CD4-positive, alpha-beta T cell (primary cell): ENCODE measurements at regions not wholly inside any gene's neighbourhood (a gene's known extent, or its start where the extent isn't known, plus 50 kb on each side); places are given as distances from the start of the nearest gene placed in this dataset.

ENCODE experiments used
- ATAC-seq: fragments of 200-7000 bp; cut with Tn5 transposase; one replicate; pipeline ENCODE4 v1.10.0; 2022; ENCODE audit warnings: mild to moderate bottlenecking; ENCODE audit not compliant: poor library complexity
- CTCF ChIA-PET: fragments of 350-600 bp; sonication (Branson Sonifier 250); formaldehyde crosslinking; loops from one replicate; lab custom pipeline; 2021; ENCODE audit warnings: antibody characterized with exemption, inconsistent platforms; lab: Charles Lee
- POLR2A ChIA-PET: fragments of 350-600 bp; sonication (Branson Sonifier 250); formaldehyde crosslinking; loops from one replicate; lab custom pipeline; 2021; ENCODE audit warnings: antibody characterized with exemption, inconsistent platforms; lab: Charles Lee
- DNase-seq, 14 experiments: peaks; one replicate each; pipeline ENCODE4 v3.0.0-alpha.2; 2013 to 2020; ENCODE audit warnings: mixed read lengths in 2 of 14
- H3K27ac ChIP-seq, 2 donors: one replicate each; pipeline versions ENCODE4 v1.5.1 to v1.7.0; 2013; ENCODE audit warnings: low read length in 2 of 2, low read depth in 1 of 2, mild to moderate bottlenecking in 1 of 2
- H3K27me3 ChIP-seq, 2 experiments: 1 replicate in 1 of 2; 2 replicates in 1 of 2; pipeline versions ENCODE4 v1.6.1 to v1.7.0; 2013; ENCODE audit warnings: low read length in 2 of 2, control low read depth in 1 of 2, mild to moderate bottlenecking in 1 of 2, moderate library complexity in 1 of 2; ENCODE audit not compliant: insufficient read depth in 2 of 2, control insufficient read depth in 1 of 2
- H3K36me3 ChIP-seq: one replicate; pipeline ENCODE4 v1.6.1; 2013; ENCODE audit warnings: low read length, control low read depth; ENCODE audit not compliant: insufficient read depth
- H3K4me1 ChIP-seq: one replicate; pipeline ENCODE4 v1.6.1; 2013; ENCODE audit warnings: low read length, control low read depth; ENCODE audit not compliant: insufficient read depth
- H3K4me3 ChIP-seq: one replicate; pipeline ENCODE4 v1.5.1; 2013; ENCODE audit warnings: mild to moderate bottlenecking, low read length, moderate library complexity
- H3K9me3 ChIP-seq, 2 experiments: 1 replicate in 1 of 2; 2 replicates in 1 of 2; pipeline versions ENCODE4 v1.6.1 to v1.7.0; 2013; ENCODE audit warnings: low read length in 2 of 2, mild to moderate bottlenecking in 2 of 2, control low read depth in 1 of 2, moderate library complexity in 1 of 2; ENCODE audit not compliant: control insufficient read depth in 1 of 2, insufficient read depth in 1 of 2
- H3K27ac Mint-ChIP-seq: one replicate; pipeline ENCODE4 v1.8.0; 2020; ENCODE audit warnings: mixed read lengths
- H3K27me3 Mint-ChIP-seq: one replicate; pipeline ENCODE4 v1.8.0; 2021; ENCODE audit warnings: mixed read lengths
- H3K36me3 Mint-ChIP-seq: one replicate; pipeline ENCODE4 v1.8.0; 2021; ENCODE audit warnings: low read depth, mixed read lengths
- H3K4me1 Mint-ChIP-seq: one replicate; pipeline ENCODE4 v1.8.0; 2021; ENCODE audit warnings: low read depth, mixed read lengths
- H3K4me3 Mint-ChIP-seq: one replicate; pipeline ENCODE4 v1.8.0; 2020; ENCODE audit warnings: mild to moderate bottlenecking, mixed read lengths
- H3K9me3 Mint-ChIP-seq: one replicate; pipeline ENCODE4 v1.8.0; 2020; ENCODE audit warnings: mixed read lengths
- intact Hi-C, 2 experiments: fragments of 100-400 bp; cut with DNase I in 1 of 2; cut with micrococcal nuclease in 1 of 2; formaldehyde crosslinking; loops; one replicate each; pipeline versions ENCODE4 v1.15.1 to v1.9.0; 2023 to 2025; cut with DNase I, micrococcal nuclease
- TF ChIP-seq, protein P1 (sequence below): fragments of 200-600 bp; IDR thresholded peaks from one replicate; pipeline ENCODE4 v1.8.0; 2022; ENCODE audit warnings: antibody characterized with exemption, mild to moderate bottlenecking

GRCh38 chr2:23023722-23024121 lies 361.3 kb upstream of the KLHL29 start:
- DNase-seq = no peak
- ATAC-seq = no peak
- Histone ChIP-seq H3K4me3 (no peak overlapping the region), H3K9me3 (peaks cover 0 to 4% of the 10 kb centered on the region in 2 experiments), H3K27me3 (peaks cover 0 to 7% of the 10 kb centered on the region in 2 experiments), H3K4me1 (no peaks in the 10 kb centered on the region), H3K36me3 (no peaks in the 10 kb centered on the region), H3K27ac (no peak overlapping the region)
- H3K36me3 Mint-ChIP-seq = no peaks in the 10 kb centered on the region
- no peaks in the 10 kb centered on the region for H3K4me1 Mint-ChIP-seq
- no peaks in the 10 kb centered on the region for H3K9me3 Mint-ChIP-seq
- no peak overlapping the region for H3K27ac Mint-ChIP-seq
- CTCF ChIA-PET = no interaction called here
- TF ChIP-seq, protein P1, sequence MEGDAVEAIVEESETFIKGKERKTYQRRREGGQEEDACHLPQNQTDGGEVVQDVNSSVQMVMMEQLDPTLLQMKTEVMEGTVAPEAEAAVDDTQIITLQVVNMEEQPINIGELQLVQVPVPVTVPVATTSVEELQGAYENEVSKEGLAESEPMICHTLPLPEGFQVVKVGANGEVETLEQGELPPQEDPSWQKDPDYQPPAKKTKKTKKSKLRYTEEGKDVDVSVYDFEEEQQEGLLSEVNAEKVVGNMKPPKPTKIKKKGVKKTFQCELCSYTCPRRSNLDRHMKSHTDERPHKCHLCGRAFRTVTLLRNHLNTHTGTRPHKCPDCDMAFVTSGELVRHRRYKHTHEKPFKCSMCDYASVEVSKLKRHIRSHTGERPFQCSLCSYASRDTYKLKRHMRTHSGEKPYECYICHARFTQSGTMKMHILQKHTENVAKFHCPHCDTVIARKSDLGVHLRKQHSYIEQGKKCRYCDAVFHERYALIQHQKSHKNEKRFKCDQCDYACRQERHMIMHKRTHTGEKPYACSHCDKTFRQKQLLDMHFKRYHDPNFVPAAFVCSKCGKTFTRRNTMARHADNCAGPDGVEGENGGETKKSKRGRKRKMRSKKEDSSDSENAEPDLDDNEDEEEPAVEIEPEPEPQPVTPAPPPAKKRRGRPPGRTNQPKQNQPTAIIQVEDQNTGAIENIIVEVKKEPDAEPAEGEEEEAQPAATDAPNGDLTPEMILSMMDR = no peak
- POLR2A ChIA-PET = no interaction called here
- H3K4me3 Mint-ChIP-seq = no peak overlapping the region
- intact Hi-C loops = no loop called here
- H3K27me3 Mint-ChIP-seq = no peaks in the 10 kb centered on the region

DNA sequence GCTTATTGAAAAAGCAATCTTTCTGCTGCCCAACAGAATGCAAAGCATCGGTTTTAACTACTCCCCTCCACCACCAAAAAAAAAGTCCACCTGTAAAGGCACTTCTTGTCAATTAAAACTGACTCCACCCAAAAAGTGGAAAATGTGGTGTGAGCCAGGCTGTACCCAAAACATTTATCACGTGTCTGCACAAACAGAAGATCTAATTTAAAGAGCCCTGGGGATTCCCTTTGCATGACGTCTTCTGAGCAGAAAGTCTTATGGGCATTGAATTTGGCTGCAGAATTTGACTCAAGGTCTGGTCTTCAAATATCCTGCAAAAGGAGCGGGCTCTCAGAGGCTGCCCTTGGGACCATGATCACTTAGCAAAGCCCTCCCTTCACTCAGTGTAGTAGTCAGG lies 358.3 kb upstream of the KLHL29 start:
- Mint-ChIP-seq H3K36me3 (no peaks in the 10 kb centered on the region), H3K9me3 (no peaks in the 10 kb centered on the region), H3K4me3 (no peak overlapping the region), H3K27me3 (peaks cover 2% of the 10 kb centered on the region), H3K27ac (no peak overlapping the region), H3K4me1 (no peaks in the 10 kb centered on the region)
- ChIA-PET POLR2A (no interaction called here), CTCF (no interaction called here)
- TF ChIP-seq, protein P1 = no peak
- DNase-seq = no peak
- H3K27me3 ChIP-seq = peaks cover 0 to 7% of the 10 kb centered on the region in 2 experiments
- H3K36me3 ChIP-seq = no peaks in the 10 kb centered on the region
- intact Hi-C loops = no loop called here
- no peaks in the 10 kb centered on the region for H3K4me1 ChIP-seq
- H3K27ac ChIP-seq = no peak overlapping the region
- peaks cover 0 to 4% of the 10 kb centered on the region in 2 experiments for H3K9me3 ChIP-seq
- H3K4me3 ChIP-seq = no peak overlapping the region
- no peak for ATAC-seq

- Mint-ChIP-seq H3K27me3 (peaks cover 5% of the 10 kb centered on the region), H3K4me3 (no peak overlapping the region), H3K9me3 (no peaks in the 10 kb centered on the region), H3K27ac (no peak overlapping the region), H3K4me1 (no peaks in the 10 kb centered on the region), H3K36me3 (no peaks in the 10 kb centered on the region)
- ChIA-PET CTCF (no interaction called here), POLR2A (no interaction called here)
- H3K4me1 ChIP-seq = no peaks in the 10 kb centered on the region
- intact Hi-C loops = no loop called here
- no peak overlapping the region for H3K27ac ChIP-seq
- no peaks in the 10 kb centered on the region for H3K36me3 ChIP-seq
- peaks cover 0 to 4% of the 10 kb centered on the region in 2 experiments for H3K9me3 ChIP-seq
- DNase-seq (no peak), ATAC-seq (no peak)
- TF ChIP-seq, protein P1 = no peak
- no peak overlapping the region for H3K4me3 ChIP-seq
- peaks cover 0 to 7% of the 10 kb centered on the region in 2 experiments for H3K27me3 ChIP-seq
Measured at GRCh38 chr2:23027396-23027795, 357.6 kb upstream of the KLHL29 start.
